ENCODE measurements at regions not wholly inside any gene's neighbourhood (a gene's known extent, or its start where the extent isn't known, plus 50 kb on each side); places are given as distances from the start of the nearest gene placed in this dataset.
"Not testable (repeated sequence)": the region's sequence is repeated elsewhere in the genome, so short reads cannot be mapped to it uniquely, and the experiment has no call there.

- CTCF ChIA-PET, result no interaction called here
- no peak overlapping the region for H3K4me3 Mint-ChIP-seq
Observed at GRCh38 chr4:77445823-77446222, 159.8 kb upstream of the CXCL13 start.

DNA sequence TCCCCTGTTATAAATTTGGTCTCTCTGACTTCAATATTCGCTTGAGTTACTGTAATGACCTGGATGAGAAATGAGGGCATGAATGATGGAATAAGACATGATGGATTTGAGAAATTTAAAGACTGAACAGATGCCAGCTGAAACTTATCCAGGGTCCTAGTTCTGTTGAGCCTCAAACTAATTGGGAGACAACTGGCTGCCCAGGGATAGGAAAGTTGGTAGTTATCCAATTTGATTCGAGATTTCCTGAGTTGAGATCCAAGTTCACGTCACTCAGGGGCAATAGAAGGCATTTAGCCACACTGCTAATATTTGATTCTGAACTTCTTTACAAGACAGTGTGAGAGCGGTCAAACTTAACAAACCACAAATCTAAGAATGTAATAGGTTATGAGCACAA lies 159.0 kb upstream of the CXCL13 start:
- Mint-ChIP-seq H3K9me3 (no peaks in the 10 kb centered on the region), H3K27me3 (peaks cover 3 to 36% (median 8%) of the 10 kb centered on the region in 5 donors), H3K4me3 (no peak overlapping the region), H3K4me1 (no peaks in the 10 kb centered on the region), H3K36me3 (no peaks in the 10 kb centered on the region), H3K27ac (no peak overlapping the region)
- CTCF ChIA-PET, result no interaction called here
- H3K4me3 ChIP-seq (ENCODE audit: low read length), result no peak overlapping the region
- ATAC-seq, result no peak
- no peaks in the 10 kb centered on the region for H3K27me3 ChIP-seq (ENCODE audit: control insufficient read depth in 2 of 2, insufficient read depth in 2 of 2, low read length in 2 of 2)
- H3K36me3 ChIP-seq (ENCODE audit: control insufficient read depth in 2 of 3, insufficient read depth in 3 of 3, low read length in 3 of 3), result no peaks in the 10 kb centered on the region
- H3K4me1 ChIP-seq (ENCODE audit: control insufficient read depth in 2 of 2, insufficient read depth in 2 of 2, low read length in 2 of 2), result no peaks in the 10 kb centered on the region
- DNase-seq, result no peak
- H3K27ac ChIP-seq (ENCODE audit: low read depth, low read length), result no peak overlapping the region
- intact Hi-C loops (cut with micrococcal nuclease), result no loop called here
- H3K9me3 ChIP-seq (ENCODE audit: control insufficient read depth in 2 of 3, low read length in 3 of 3), result no peaks in the 10 kb centered on the region
- POLR2A ChIA-PET, result no interaction called here

More at GRCh38 chr4:77445823-77446222, 159.8 kb upstream of the CXCL13 start:
- no peak overlapping the region for H3K4me3 ChIP-seq (ENCODE audit: low read length)
- no peaks in the 10 kb centered on the region for H3K9me3 Mint-ChIP-seq
- H3K27me3 Mint-ChIP-seq, result peaks cover 3 to 36% (median 8%) of the 10 kb centered on the region in 5 donors
- no peaks in the 10 kb centered on the region for H3K36me3 Mint-ChIP-seq
- H3K4me1 Mint-ChIP-seq, result no peaks in the 10 kb centered on the region
- no peaks in the 10 kb centered on the region for H3K4me1 ChIP-seq (ENCODE audit: control insufficient read depth in 2 of 2, insufficient read depth in 2 of 2, low read length in 2 of 2)
- ATAC-seq (no peak), DNase-seq (no peak)
- no peaks in the 10 kb centered on the region for H3K27me3 ChIP-seq (ENCODE audit: control insufficient read depth in 2 of 2, insufficient read depth in 2 of 2, low read length in 2 of 2)
- no peaks in the 10 kb centered on the region for H3K36me3 ChIP-seq (ENCODE audit: control insufficient read depth in 2 of 3, insufficient read depth in 3 of 3, low read length in 3 of 3)
- POLR2A ChIA-PET, result no interaction called here
- H3K9me3 ChIP-seq (ENCODE audit: control insufficient read depth in 2 of 3, low read length in 3 of 3), result no peaks in the 10 kb centered on the region
- no peak overlapping the region for H3K27ac ChIP-seq (ENCODE audit: low read depth, low read length)
- H3K27ac Mint-ChIP-seq, result no peak overlapping the region
- intact Hi-C loops (cut with micrococcal nuclease), result no loop called here

GRCh38 chr4:77449171-77449570 lies 156.4 kb upstream of the CXCL13 start:
- H3K36me3 Mint-ChIP-seq, result no peaks in the 10 kb centered on the region
- no peaks in the 10 kb centered on the region for H3K9me3 ChIP-seq (ENCODE audit: control insufficient read depth in 2 of 3, low read length in 3 of 3)
- no peaks in the 10 kb centered on the region for H3K36me3 ChIP-seq (ENCODE audit: control insufficient read depth in 2 of 3, insufficient read depth in 3 of 3, low read length in 3 of 3)
- no peaks in the 10 kb centered on the region for H3K4me1 Mint-ChIP-seq
- no peaks in the 10 kb centered on the region for H3K4me1 ChIP-seq (ENCODE audit: control insufficient read depth in 2 of 2, insufficient read depth in 2 of 2, low read length in 2 of 2)
- POLR2A ChIA-PET, result no interaction called here
- H3K27ac Mint-ChIP-seq, result no peak overlapping the region
- H3K27ac ChIP-seq (ENCODE audit: low read depth, low read length), result no peak overlapping the region
- ATAC-seq (no peak), DNase-seq (no peak)
- no peak overlapping the region for H3K4me3 Mint-ChIP-seq
- intact Hi-C loops (cut with micrococcal nuclease), result no loop called here
- H3K9me3 Mint-ChIP-seq, result no peaks in the 10 kb centered on the region
- no peak overlapping the region for H3K4me3 ChIP-seq (ENCODE audit: low read length)
- peaks cover 0 to 24% (median 8%) of the 10 kb centered on the region in 5 donors for H3K27me3 Mint-ChIP-seq
- no peaks in the 10 kb centered on the region for H3K27me3 ChIP-seq (ENCODE audit: control insufficient read depth in 2 of 2, insufficient read depth in 2 of 2, low read length in 2 of 2)
- CTCF ChIA-PET, result no interaction called here

DNA sequence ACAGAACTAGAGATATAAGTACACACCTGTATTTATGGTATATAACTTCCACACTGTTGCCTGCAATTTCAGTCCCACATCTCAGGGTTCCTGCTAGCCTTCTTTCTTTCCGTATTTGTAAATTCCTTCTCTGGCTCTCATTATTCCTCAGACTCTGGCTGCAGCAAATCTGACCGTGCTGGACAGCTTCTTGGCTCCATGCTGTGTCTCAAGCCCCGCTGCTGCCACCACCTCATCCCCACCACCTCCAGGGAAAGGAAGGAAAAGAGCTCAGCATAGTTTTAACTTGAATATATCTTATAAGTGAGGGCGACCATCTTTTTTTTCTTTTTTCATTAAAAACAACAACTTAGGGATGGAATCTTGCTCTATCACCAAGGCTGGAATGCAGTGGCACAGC lies 155.6 kb upstream of the CXCL13 start:
- Histone ChIP-seq H3K27ac (ENCODE audit: low read depth, low read length) (no peak overlapping the region), H3K27me3 (ENCODE audit: control insufficient read depth in 2 of 2, insufficient read depth in 2 of 2, low read length in 2 of 2) (no peaks in the 10 kb centered on the region), H3K9me3 (ENCODE audit: control insufficient read depth in 2 of 3, low read length in 3 of 3) (no peaks in the 10 kb centered on the region), H3K4me3 (ENCODE audit: low read length) (no peak overlapping the region), H3K36me3 (ENCODE audit: control insufficient read depth in 2 of 3, insufficient read depth in 3 of 3, low read length in 3 of 3) (no peaks in the 10 kb centered on the region), H3K4me1 (ENCODE audit: control insufficient read depth in 2 of 2, insufficient read depth in 2 of 2, low read length in 2 of 2) (no peaks in the 10 kb centered on the region)
- Mint-ChIP-seq H3K27me3 (peaks cover 0 to 24% (median 8%) of the 10 kb centered on the region in 5 donors), H3K4me1 (no peaks in the 10 kb centered on the region), H3K4me3 (no peak overlapping the region), H3K9me3 (no peaks in the 10 kb centered on the region), H3K27ac (no peak overlapping the region), H3K36me3 (no peaks in the 10 kb centered on the region)
- DNase-seq, result no peak
- CTCF ChIA-PET, result no interaction called here
- POLR2A ChIA-PET, result no interaction called here
- intact Hi-C loops (cut with micrococcal nuclease), result no loop called here
- ATAC-seq, result no peak

GRCh38 chr4:77451530-77451929 lies 154.1 kb upstream of the CXCL13 start:
- CTCF ChIA-PET, result no interaction called here
- no peaks in the 10 kb centered on the region for H3K4me1 Mint-ChIP-seq
- POLR2A ChIA-PET, result no interaction called here
- H3K27ac Mint-ChIP-seq, result no peak overlapping the region
- ATAC-seq, result no peak
- no peaks in the 10 kb centered on the region for H3K36me3 ChIP-seq (ENCODE audit: control insufficient read depth in 2 of 3, insufficient read depth in 3 of 3, low read length in 3 of 3)
- H3K4me3 ChIP-seq (ENCODE audit: low read length), result no peak overlapping the region
- no peaks in the 10 kb centered on the region for H3K9me3 ChIP-seq (ENCODE audit: control insufficient read depth in 2 of 3, low read length in 3 of 3)
- no peaks in the 10 kb centered on the region for H3K4me1 ChIP-seq (ENCODE audit: control insufficient read depth in 2 of 2, insufficient read depth in 2 of 2, low read length in 2 of 2)
- DNase-seq, result no peak
- H3K27ac ChIP-seq (ENCODE audit: low read depth, low read length), result no peak overlapping the region
- H3K36me3 Mint-ChIP-seq, result peaks cover 0 to 3% (median 0%) of the 10 kb centered on the region in 5 donors
- H3K4me3 Mint-ChIP-seq, result no peak overlapping the region
- intact Hi-C loops (cut with micrococcal nuclease), result no loop called here
- no peaks in the 10 kb centered on the region for H3K27me3 ChIP-seq (ENCODE audit: control insufficient read depth in 2 of 2, insufficient read depth in 2 of 2, low read length in 2 of 2)
- H3K9me3 Mint-ChIP-seq, result peaks cover 0 to 3% (median 0%) of the 10 kb centered on the region in 11 donors
- H3K27me3 Mint-ChIP-seq, result peaks cover 0 to 18% (median 0%) of the 10 kb centered on the region in 5 donors

DNA sequence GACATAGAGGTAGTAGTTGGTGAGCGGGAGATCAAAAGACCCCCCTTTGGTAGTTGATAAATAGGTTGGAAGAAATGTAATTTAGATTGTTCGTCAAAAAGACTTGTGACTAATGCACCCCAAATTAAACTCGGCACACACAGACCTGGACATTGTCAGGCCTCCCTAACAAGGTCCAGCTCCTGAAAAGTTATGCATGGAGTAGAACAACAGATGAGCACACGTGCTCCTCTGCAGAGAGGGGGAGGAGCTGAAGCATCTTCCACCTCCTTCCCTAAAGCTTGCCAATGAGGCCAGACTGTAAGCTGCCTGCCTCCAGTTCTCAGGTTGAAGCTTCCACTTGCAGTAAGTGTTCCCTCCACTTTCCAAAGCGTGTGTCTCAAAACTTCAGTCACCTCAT lies 153.5 kb upstream of the CXCL13 start:
- intact Hi-C loops (cut with micrococcal nuclease); H3K4me1 Mint-ChIP-seq; H3K9me3 Mint-ChIP-seq; H3K27ac Mint-ChIP-seq; DNase-seq; CTCF ChIA-PET; H3K36me3 ChIP-seq (ENCODE audit: control insufficient read depth in 2 of 3, insufficient read depth in 3 of 3, low read length in 3 of 3); H3K36me3 Mint-ChIP-seq; H3K4me3 Mint-ChIP-seq; H3K9me3 ChIP-seq (ENCODE audit: control insufficient read depth in 2 of 3, low read length in 3 of 3); H3K27me3 ChIP-seq (ENCODE audit: control insufficient read depth in 2 of 2, insufficient read depth in 2 of 2, low read length in 2 of 2); ATAC-seq; H3K4me1 ChIP-seq (ENCODE audit: control insufficient read depth in 2 of 2, insufficient read depth in 2 of 2, low read length in 2 of 2); POLR2A ChIA-PET; H3K27ac ChIP-seq (ENCODE audit: low read depth, low read length); H3K4me3 ChIP-seq (ENCODE audit: low read length): not testable (repeated sequence)
- H3K27me3 Mint-ChIP-seq, result peaks cover 0 to 12% (median 0%) of the 10 kb centered on the region in 5 donors

DNA sequence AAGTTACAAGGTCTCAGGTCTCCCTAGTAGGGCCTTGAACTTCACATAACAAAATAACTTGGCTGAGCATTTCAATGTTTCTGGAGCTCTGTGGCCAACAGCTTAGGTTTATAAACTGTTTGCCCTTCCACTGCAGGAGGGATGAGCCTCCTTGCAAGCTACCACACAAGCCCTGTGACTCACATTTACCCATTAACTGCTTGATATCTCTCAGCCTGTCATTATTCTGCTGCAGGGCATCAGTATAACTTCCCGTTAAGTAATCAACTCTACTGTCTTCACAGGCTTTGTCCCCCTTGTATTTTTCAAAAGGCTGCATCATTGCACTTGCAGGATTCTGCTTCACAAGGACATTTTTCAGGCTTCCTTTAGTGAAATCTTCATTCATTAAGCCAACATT lies 151.7 kb upstream of the CXCL13 start:
- Mint-ChIP-seq H3K4me3 (no peak overlapping the region), H3K9me3 (peaks cover 0 to 5% (median 0%) of the 10 kb centered on the region in 11 donors), H3K27me3 (peaks cover 0 to 5% (median 0%) of the 10 kb centered on the region in 5 donors), H3K36me3 (peaks cover 0 to 3% (median 0%) of the 10 kb centered on the region in 5 donors), H3K4me1 (no peaks in the 10 kb centered on the region), H3K27ac (no peak overlapping the region)
- H3K4me3 ChIP-seq (ENCODE audit: low read length), result no peak overlapping the region
- ChIA-PET POLR2A (no interaction called here), CTCF (no interaction called here)
- H3K36me3 ChIP-seq (ENCODE audit: control insufficient read depth in 2 of 3, insufficient read depth in 3 of 3, low read length in 3 of 3), result no peaks in the 10 kb centered on the region
- H3K9me3 ChIP-seq (ENCODE audit: control insufficient read depth in 2 of 3, low read length in 3 of 3), result no peaks in the 10 kb centered on the region
- H3K4me1 ChIP-seq (ENCODE audit: control insufficient read depth in 2 of 2, insufficient read depth in 2 of 2, low read length in 2 of 2), result no peaks in the 10 kb centered on the region
- intact Hi-C loops (cut with micrococcal nuclease), result no loop called here
- no peak for DNase-seq
- no peak for ATAC-seq
- H3K27ac ChIP-seq (ENCODE audit: low read depth, low read length), result no peak overlapping the region
- H3K27me3 ChIP-seq (ENCODE audit: control insufficient read depth in 2 of 2, insufficient read depth in 2 of 2, low read length in 2 of 2), result no peaks in the 10 kb centered on the region
